Lower leg skin (tissue), 4 donors: ENCODE measurements at regions not wholly inside any gene's neighbourhood (a gene's known extent, or its start where the extent isn't known, plus 50 kb on each side); places are given as distances from the start of the nearest gene placed in this dataset.

Source experiments
- DNase-seq, 2 donors: peaks; one replicate each; pipeline ENCODE4 v3.0.0-alpha.2; 2019; ENCODE audit warnings: low spot score in 2 of 2
- H3K4me3 ChIP-seq: fragments of 200-600 bp; sonication (generic); 2 replicates; pipeline ENCODE4 v1.5.1; 2017; ENCODE audit warnings: mild to moderate bottlenecking, low read depth; ENCODE audit not compliant: poor library complexity, severe bottlenecking
- CTCF ChIP-seq, 3 donors: fragments of 450-650 bp; IDR thresholded peaks; one replicate each; pipeline ENCODE4 v1.5.1; 2016; ENCODE audit warnings: antibody characterized with exemption in 3 of 3, mild to moderate bottlenecking in 3 of 3, moderate library complexity in 2 of 3
- POLR2A ChIP-seq, 2 donors: fragments of 450-650 bp; IDR thresholded peaks; one replicate each; pipeline ENCODE4 v1.6.1; 2016 to 2017; ENCODE audit warnings: antibody characterized with exemption in 2 of 2, mild to moderate bottlenecking in 1 of 2, moderate library complexity in 1 of 2
- WGBS, 2 donors: methylation state at CpG; one replicate each; pipeline ENCODE4 v1.1.5; 2018; 5-methylcytosine and 5-hydroxymethylcytosine counted together
- intact Hi-C: fragments of 100-400 bp; cut with DNase I; formaldehyde crosslinking; loops from one replicate; pipeline ENCODE4 v1.15.0; 2023; ENCODE audit warnings: low total_unique reads

- no peak for TF ChIP-seq POLR2A (IDR thresholded peaks at IDR 0.05)
- TF ChIP-seq CTCF (IDR thresholded peaks at IDR 0.05): no peak
- H3K4me3 ChIP-seq: no peak overlapping the region
These were observed 69.0 kb upstream of the HMHB1 start for GRCh38 chr5:143742951-143743350.

GRCh38 chr5:143741421-143741820 is 70.5 kb upstream of the HMHB1 start:
- WGBS, 2 donors: 55 to 60% methylated on average over 4 of the region's 4 CpGs
- no peak for TF ChIP-seq CTCF (IDR thresholded peaks at IDR 0.05)
- TF ChIP-seq POLR2A (IDR thresholded peaks at IDR 0.05): no peak

More at GRCh38 chr5:143742951-143743350, 69.0 kb upstream of the HMHB1 start:
- WGBS, 2 donors: 80 to 83% methylated on average over 5 of the region's 5 CpGs
- no peak for DNase-seq
- intact Hi-C loops: no loop called here

DNA sequence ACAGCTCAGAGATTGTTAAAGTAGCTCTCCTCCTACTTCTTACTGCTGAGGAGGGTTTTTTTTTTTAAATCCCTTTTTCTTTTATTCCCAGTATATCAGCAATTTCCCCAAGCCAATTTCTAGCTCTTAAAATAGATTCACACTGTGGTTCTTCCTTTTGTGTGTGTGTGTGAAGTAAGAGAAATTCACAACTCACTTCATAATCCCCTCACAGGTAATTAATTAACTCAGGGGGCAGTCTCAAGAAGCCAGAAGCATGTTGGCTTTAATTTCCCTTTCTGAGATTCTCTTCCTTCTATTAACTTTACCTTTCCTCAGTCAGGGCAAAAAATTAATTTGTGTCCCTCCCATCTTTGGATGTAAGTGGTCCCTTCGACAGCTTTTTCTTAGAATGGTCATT is 71.0 kb upstream of the HMHB1 start:
- TF ChIP-seq CTCF (IDR thresholded peaks at IDR 0.05): no peak
- TF ChIP-seq POLR2A (IDR thresholded peaks at IDR 0.05): no peak
- DNase-seq: no peak
- WGBS, 2 donors: 78 to 91% methylated on average over 1 of the region's 1 CpG
- intact Hi-C loops: no loop called here
- no peak overlapping the region for H3K4me3 ChIP-seq

More at GRCh38 chr5:143741421-143741820, 70.5 kb upstream of the HMHB1 start:
- H3K4me3 ChIP-seq: no peak overlapping the region
- intact Hi-C loops: no loop called here
- no peak for DNase-seq

- no peak for TF ChIP-seq CTCF (IDR thresholded peaks at IDR 0.05)
- TF ChIP-seq POLR2A (IDR thresholded peaks at IDR 0.05): no peak
- no peak overlapping the region for H3K4me3 ChIP-seq
- intact Hi-C loops: no loop called here
- no peak for DNase-seq
- 100% methylated on average over 1 of the region's 1 CpG for WGBS, 2 donors
These were observed 72.2 kb upstream of the HMHB1 start for GRCh38 chr5:143739746-143740145.

- intact Hi-C loops: no loop called here
- no peak for TF ChIP-seq POLR2A (IDR thresholded peaks at IDR 0.05)
- TF ChIP-seq CTCF (IDR thresholded peaks at IDR 0.05): no peak
- 92 to 93% methylated on average over 2 of the region's 2 CpGs for WGBS, 2 donors
- no peak overlapping the region for H3K4me3 ChIP-seq
- DNase-seq: no peak
These were observed 73.3 kb upstream of the HMHB1 start for GRCh38 chr5:143738417-143739401.
